CD4-positive, alpha-beta memory T cell (primary cell): ENCODE measurements at regions not wholly inside any gene's neighbourhood (a gene's known extent, or its start where the extent isn't known, plus 50 kb on each side); places are given as distances from the start of the nearest gene placed in this dataset.
A peak's percentile ranks its signal among the peaks of the same experiment; 100 is the strongest.
"Not testable (repeated sequence)": the region's sequence is repeated elsewhere in the genome, so short reads cannot be mapped to it uniquely, and the experiment has no call there.

Experiments used
- CTCF ChIA-PET: fragments of 350-600 bp; sonication (Branson Sonifier 250); formaldehyde crosslinking; loops from one replicate; lab custom pipeline; 2021; ENCODE audit warnings: inconsistent platforms; ENCODE audit not compliant: partially characterized antibody; lab: Charles Lee
- POLR2A ChIA-PET: fragments of 350-600 bp; sonication (Branson Sonifier 250); formaldehyde crosslinking; loops from one replicate; lab custom pipeline; 2021; ENCODE audit not compliant: partially characterized antibody; lab: Charles Lee
- DNase-seq, 5 donors: peaks; one replicate each; pipeline versions ENCODE4 v3.0.0 to v3.0.0-alpha.2; 2020 to 2022; ENCODE audit warnings: mixed read lengths in 1 of 5
- H3K27ac ChIP-seq: one replicate; pipeline ENCODE4 v1.7.0; 2013; ENCODE audit warnings: low read depth, low read length
- H3K27me3 ChIP-seq: 2 replicates; pipeline ENCODE4 v1.7.0; 2013; ENCODE audit warnings: mild to moderate bottlenecking, low read length, moderate library complexity; ENCODE audit not compliant: insufficient read depth
- H3K36me3 ChIP-seq: 2 replicates; pipeline ENCODE4 v1.7.0; 2013; ENCODE audit warnings: mild to moderate bottlenecking, low read length, moderate library complexity; ENCODE audit not compliant: insufficient read depth
- H3K4me1 ChIP-seq: 2 replicates; pipeline ENCODE4 v1.7.0; 2013; ENCODE audit warnings: mild to moderate bottlenecking, low read length, moderate library complexity; ENCODE audit not compliant: insufficient read depth
- H3K4me3 ChIP-seq, 2 donors: one replicate each; pipeline ENCODE4 v1.7.0; 2013; ENCODE audit warnings: low read length in 2 of 2, mild to moderate bottlenecking in 1 of 2
- H3K9me3 ChIP-seq, 2 donors: one replicate each; pipeline ENCODE4 v1.7.0; 2013; ENCODE audit warnings: low read length in 2 of 2, control low read depth in 1 of 2; ENCODE audit not compliant: control insufficient read depth in 1 of 2
- H3K27ac Mint-ChIP-seq, 7 donors: one replicate each; pipeline ENCODE4 v1.8.0; 2020 to 2021; ENCODE audit warnings: mixed read lengths in 7 of 7, mild to moderate bottlenecking in 6 of 7, inconsistent platforms in 3 of 7, moderate library complexity in 3 of 7
- H3K27me3 Mint-ChIP-seq, 2 donors: one replicate each; pipeline ENCODE4 v1.8.0; 2020 to 2021; ENCODE audit warnings: mixed read lengths in 2 of 2
- H3K36me3 Mint-ChIP-seq, 2 donors: one replicate each; pipeline ENCODE4 v1.8.0; 2020 to 2021; ENCODE audit warnings: mixed read lengths in 2 of 2, inconsistent platforms in 1 of 2, mild to moderate bottlenecking in 1 of 2
- H3K4me1 Mint-ChIP-seq, 4 donors: one replicate each; pipeline ENCODE4 v1.8.0; 2020 to 2021; ENCODE audit warnings: mixed read lengths in 4 of 4, mild to moderate bottlenecking in 1 of 4
- H3K4me3 Mint-ChIP-seq, 8 donors: one replicate each; pipeline ENCODE4 v1.8.0; 2020 to 2021; ENCODE audit warnings: mixed read lengths in 8 of 8, mild to moderate bottlenecking in 7 of 8, moderate library complexity in 6 of 8, inconsistent platforms in 3 of 8
- H3K9me3 Mint-ChIP-seq, 8 donors: one replicate each; pipeline ENCODE4 v1.8.0; 2020 to 2021; ENCODE audit warnings: mixed read lengths in 8 of 8, mild to moderate bottlenecking in 5 of 8, inconsistent platforms in 3 of 8, moderate library complexity in 1 of 8
- intact Hi-C: fragments of 100-400 bp; cut with micrococcal nuclease; formaldehyde crosslinking; loops from one replicate; pipeline ENCODE4 v1.15.1; 2023

DNA sequence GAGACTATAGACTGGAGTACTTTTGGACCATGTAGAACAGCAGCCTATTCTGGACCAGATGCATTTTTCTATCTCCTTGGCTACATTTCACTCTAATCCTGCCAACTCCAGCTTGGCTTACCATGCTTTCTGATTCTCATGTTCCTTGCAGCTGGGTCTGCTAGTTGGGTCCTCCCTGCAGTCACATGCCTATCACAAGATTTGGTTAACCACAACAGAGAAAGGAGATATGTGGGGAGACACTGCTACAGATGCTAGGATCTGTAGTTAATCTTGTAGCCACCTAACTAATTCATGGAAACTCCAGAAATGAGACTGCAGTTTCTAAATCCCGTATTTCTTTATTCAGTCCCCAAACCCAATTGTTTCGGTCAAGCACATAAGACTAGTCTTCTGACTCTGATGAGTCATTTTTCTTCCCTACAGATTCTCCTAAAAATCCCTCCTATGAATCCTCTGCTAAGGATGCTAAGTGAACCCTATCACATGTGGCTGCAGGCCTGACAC is 410.6 kb downstream of the DAD1 start:
- H3K27ac Mint-ChIP-seq: peak overlapping the region in 3 of 7 donors; percentile 35 to 66 (median 55)
- Histone ChIP-seq H3K4me1 (peaks cover 8% of the 10 kb centered on the region), H3K4me3 (no peak overlapping the region), H3K27me3 (no peaks in the 10 kb centered on the region), H3K36me3 (no peaks in the 10 kb centered on the region), H3K9me3 (no peaks in the 10 kb centered on the region), H3K27ac (no peak overlapping the region)
- DNase-seq: peak in 2 of 5 donors; percentile 19 to 22
- no peaks in the 10 kb centered on the region for H3K27me3 Mint-ChIP-seq
- CTCF ChIA-PET: interaction anchor here (1.6 kb wide), 1 partner anchor 12 kb away, joined by 3 read pairs; no protein-coding TSS in a partner anchor
- no peaks in the 10 kb centered on the region for H3K9me3 Mint-ChIP-seq
- intact Hi-C loops: no loop called here
- H3K4me3 Mint-ChIP-seq: peak overlapping the region in 2 of 8 donors; percentile 31 to 72
- H3K4me1 Mint-ChIP-seq: peaks cover 0 to 17% (median 11%) of the 10 kb centered on the region in 4 donors
- H3K36me3 Mint-ChIP-seq: no peaks in the 10 kb centered on the region
- POLR2A ChIA-PET: interaction anchor here (0.7 kb wide), 1 partner anchor 342 kb away, joined by 3 read pairs; no protein-coding TSS in a partner anchor

DNA sequence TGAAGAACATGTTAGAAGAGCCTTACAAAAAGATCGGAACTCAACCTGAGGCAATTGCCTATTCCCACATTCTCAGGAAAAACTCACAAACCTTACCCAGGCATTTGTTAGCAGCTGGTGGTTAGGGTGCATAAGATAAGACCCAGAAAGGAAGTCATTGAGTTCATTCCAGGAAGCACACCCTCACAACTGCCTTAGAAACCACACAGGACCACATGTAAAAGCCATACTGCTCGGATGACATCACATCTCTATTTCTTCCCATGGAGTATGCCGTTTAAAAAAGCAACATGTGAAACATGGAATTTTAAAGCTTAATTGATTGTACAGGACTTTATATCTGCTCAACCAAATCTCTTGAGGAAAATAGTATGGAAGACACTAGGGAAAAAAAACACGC is 411.2 kb downstream of the DAD1 start:
- Histone ChIP-seq H3K27ac (no peak overlapping the region), H3K4me3 (no peak overlapping the region), H3K9me3 (no peaks in the 10 kb centered on the region), H3K27me3 (no peaks in the 10 kb centered on the region), H3K36me3 (no peaks in the 10 kb centered on the region), H3K4me1 (peaks cover 8% of the 10 kb centered on the region)
- H3K27me3 Mint-ChIP-seq: no peaks in the 10 kb centered on the region
- H3K27ac Mint-ChIP-seq: peak overlapping the region in 5 of 7 donors; percentile 22 to 82 (median 55)
- no peaks in the 10 kb centered on the region for H3K9me3 Mint-ChIP-seq
- no peaks in the 10 kb centered on the region for H3K36me3 Mint-ChIP-seq
- CTCF ChIA-PET: interaction anchor here (1.6 kb wide), 1 partner anchor 12 kb away, joined by 3 read pairs; no protein-coding TSS in a partner anchor
- peak in 2 of 5 donors; percentile 21 to 25 for DNase-seq
- intact Hi-C loops: no loop called here
- peaks cover 0 to 17% (median 11%) of the 10 kb centered on the region in 4 donors for H3K4me1 Mint-ChIP-seq
- POLR2A ChIA-PET: no interaction called here
- peak overlapping the region in 5 of 8 donors; percentile 31 to 72 (median 64) for H3K4me3 Mint-ChIP-seq

DNA sequence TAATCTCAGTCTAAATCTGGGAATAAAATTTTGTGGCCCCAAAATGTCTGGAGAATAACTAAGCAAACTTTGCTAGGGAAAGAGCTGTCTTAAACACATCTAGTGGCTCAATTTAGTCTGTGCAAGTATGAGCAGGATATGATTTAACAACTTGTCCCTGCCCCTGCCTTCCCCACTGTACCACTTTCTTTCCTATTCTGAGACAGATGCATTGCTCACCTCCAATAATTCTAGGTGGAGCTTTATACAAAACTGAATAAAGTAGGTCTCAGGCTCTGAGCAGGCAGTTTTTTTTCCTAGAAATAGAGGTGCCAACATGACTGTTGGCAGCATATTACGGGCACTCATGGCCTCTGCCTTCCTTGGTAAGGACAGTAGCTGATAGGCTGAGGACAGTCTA is 412.1 kb downstream of the DAD1 start:
- H3K4me3 ChIP-seq: no peak overlapping the region
- ChIA-PET CTCF (interaction anchor here (1.6 kb wide), 1 partner anchor 11 kb away, joined by 3 read pairs; no protein-coding TSS in a partner anchor), POLR2A (no interaction called here)
- Mint-ChIP-seq H3K36me3 (no peaks in the 10 kb centered on the region), H3K27me3 (no peaks in the 10 kb centered on the region), H3K4me3 (no peak overlapping the region), H3K4me1 (peaks cover 0 to 17% (median 11%) of the 10 kb centered on the region in 4 donors), H3K27ac (no peak overlapping the region), H3K9me3 (no peaks in the 10 kb centered on the region)
- no peak overlapping the region for H3K27ac ChIP-seq
- DNase-seq: peak in 1 of 5 donors; percentile 9
- intact Hi-C loops: no loop called here
- peaks cover 8% of the 10 kb centered on the region for H3K4me1 ChIP-seq
- H3K27me3 ChIP-seq: no peaks in the 10 kb centered on the region
- no peaks in the 10 kb centered on the region for H3K36me3 ChIP-seq
- H3K9me3 ChIP-seq: no peaks in the 10 kb centered on the region

DNA sequence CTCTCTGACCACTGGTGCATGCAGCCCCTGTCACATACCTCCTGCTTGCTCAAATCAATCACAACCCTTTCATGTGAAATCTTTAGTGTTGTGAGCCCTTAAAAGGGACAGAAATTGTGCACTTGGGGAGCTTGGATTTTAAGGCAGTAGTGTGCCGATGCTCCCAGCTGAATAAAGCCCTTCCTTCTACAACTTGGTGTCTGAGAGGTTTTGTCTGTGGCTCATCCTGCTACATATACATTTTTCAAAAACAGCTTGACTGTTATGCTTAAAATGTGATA is 413.8 kb downstream of the DAD1 start:
- H3K4me3 ChIP-seq, H3K36me3 ChIP-seq, H3K9me3 ChIP-seq, H3K9me3 Mint-ChIP-seq, H3K4me1 ChIP-seq, H3K27me3 Mint-ChIP-seq, H3K27ac Mint-ChIP-seq, H3K27ac ChIP-seq, H3K27me3 ChIP-seq, H3K36me3 Mint-ChIP-seq, intact Hi-C loops, DNase-seq, H3K4me3 Mint-ChIP-seq, CTCF ChIA-PET, POLR2A ChIA-PET: not testable (repeated sequence)
- peaks cover 0 to 17% (median 11%) of the 10 kb centered on the region in 4 donors for H3K4me1 Mint-ChIP-seq

DNA sequence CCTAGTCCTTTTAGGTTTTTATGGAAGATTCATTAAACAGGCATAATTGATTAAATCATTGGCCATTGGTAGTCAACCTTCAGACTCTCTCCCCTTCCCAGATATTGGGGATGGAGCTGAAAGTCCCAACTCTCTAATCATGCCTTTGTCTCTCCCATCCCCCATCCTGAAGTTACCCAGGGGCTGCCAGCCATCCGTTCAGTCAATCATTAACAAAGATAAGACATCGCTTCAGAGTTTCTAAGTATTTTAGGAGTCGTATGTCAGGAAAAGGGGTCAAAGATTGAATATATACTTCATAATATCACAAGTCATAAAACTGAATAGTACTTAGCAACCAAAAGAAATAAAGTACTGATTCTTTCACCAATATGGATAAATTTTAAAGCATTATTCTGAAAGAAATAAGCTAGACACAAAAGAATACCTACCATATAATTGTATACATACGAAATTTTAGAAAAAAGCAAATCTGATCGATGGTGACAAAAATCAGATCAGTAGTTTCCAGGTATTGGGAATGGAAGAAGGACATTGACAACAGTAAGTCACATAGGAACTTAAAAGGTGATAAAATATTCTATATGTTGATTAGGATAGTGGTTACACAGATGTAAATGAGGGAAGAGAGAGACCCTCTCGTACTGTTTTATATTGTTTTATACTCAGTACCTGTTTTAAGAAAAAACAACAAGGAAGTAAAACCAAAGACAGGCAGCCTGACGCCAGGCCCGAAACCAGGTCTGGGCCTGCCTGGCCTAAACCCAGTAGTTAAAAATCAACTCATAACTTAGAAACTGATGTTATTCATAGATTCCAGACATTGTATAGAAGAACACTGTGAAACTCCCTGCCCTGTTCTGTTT is 414.4 kb downstream of the DAD1 start:
- Histone ChIP-seq H3K4me1 (peaks cover 8% of the 10 kb centered on the region), H3K4me3 (no peak overlapping the region), H3K27ac (no peak overlapping the region), H3K27me3 (no peaks in the 10 kb centered on the region), H3K36me3 (no peaks in the 10 kb centered on the region), H3K9me3 (no peaks in the 10 kb centered on the region)
- intact Hi-C loops: no loop called here
- ChIA-PET POLR2A (no interaction called here), CTCF (no interaction called here)
- no peaks in the 10 kb centered on the region for H3K36me3 Mint-ChIP-seq
- H3K27me3 Mint-ChIP-seq: no peaks in the 10 kb centered on the region
- H3K4me3 Mint-ChIP-seq: no peak overlapping the region
- H3K9me3 Mint-ChIP-seq: no peaks in the 10 kb centered on the region
- no peak for DNase-seq
- H3K4me1 Mint-ChIP-seq: peaks cover 0 to 17% (median 11%) of the 10 kb centered on the region in 4 donors
- no peak overlapping the region for H3K27ac Mint-ChIP-seq

DNA sequence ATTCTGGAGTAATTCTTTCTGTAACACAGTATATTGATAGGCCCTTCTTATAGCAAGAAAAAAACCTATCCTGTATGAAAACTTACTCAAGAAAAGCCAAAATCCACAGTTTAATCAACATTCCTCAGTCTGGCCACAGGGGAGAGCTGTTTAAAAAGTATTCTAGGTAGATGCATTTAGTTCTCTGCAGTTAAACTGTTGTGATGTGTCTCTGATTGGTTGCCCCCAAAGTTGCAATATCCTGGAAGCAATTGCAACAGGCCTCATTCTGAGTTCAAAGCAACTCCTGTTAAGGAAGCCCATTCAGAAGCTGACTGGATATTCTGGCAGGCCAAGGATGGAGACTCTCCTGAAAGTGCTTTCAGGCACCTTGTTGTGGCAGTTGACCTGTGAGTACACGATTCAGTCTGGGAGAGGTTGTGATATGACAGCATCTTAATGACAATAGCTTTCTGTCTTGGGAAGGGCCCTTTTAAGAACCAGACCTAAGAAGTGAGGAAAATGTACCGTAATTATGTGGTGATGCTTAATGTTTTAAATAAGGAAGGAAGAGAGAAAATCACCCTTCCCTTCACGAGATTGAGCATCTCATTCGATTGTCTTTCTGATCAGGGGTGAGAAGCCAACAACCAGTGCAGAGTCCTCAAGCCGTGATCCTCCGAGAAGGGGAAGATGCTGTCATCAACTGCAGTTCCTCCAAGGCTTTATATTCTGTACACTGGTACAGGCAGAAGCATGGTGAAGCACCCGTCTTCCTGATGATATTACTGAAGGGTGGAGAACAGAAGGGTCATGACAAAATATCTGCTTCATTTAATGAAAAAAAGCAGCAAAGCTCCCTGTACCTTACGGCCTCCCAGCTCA is 420.7 kb downstream of the DAD1 start:
- peak overlapping the region; percentile 69 to 81 (median 77) for H3K4me3 Mint-ChIP-seq
- intact Hi-C loops: no loop called here
- no peaks in the 10 kb centered on the region for H3K27me3 ChIP-seq
- DNase-seq: no peak
- no peak overlapping the region for H3K27ac ChIP-seq
- H3K4me1 Mint-ChIP-seq: peaks cover 0 to under 1% (median 0%) of the 10 kb centered on the region in 4 donors
- H3K9me3 ChIP-seq: no peaks in the 10 kb centered on the region
- no peak overlapping the region for H3K4me3 ChIP-seq
- ChIA-PET CTCF (no interaction called here), POLR2A (no interaction called here)
- H3K27me3 Mint-ChIP-seq: no peaks in the 10 kb centered on the region
- no peaks in the 10 kb centered on the region for H3K4me1 ChIP-seq
- no peaks in the 10 kb centered on the region for H3K36me3 Mint-ChIP-seq
- no peaks in the 10 kb centered on the region for H3K9me3 Mint-ChIP-seq
- H3K36me3 ChIP-seq: no peaks in the 10 kb centered on the region
- H3K27ac Mint-ChIP-seq: peak overlapping the region in 5 of 7 donors; percentile 13 to 74 (median 52)

DNA sequence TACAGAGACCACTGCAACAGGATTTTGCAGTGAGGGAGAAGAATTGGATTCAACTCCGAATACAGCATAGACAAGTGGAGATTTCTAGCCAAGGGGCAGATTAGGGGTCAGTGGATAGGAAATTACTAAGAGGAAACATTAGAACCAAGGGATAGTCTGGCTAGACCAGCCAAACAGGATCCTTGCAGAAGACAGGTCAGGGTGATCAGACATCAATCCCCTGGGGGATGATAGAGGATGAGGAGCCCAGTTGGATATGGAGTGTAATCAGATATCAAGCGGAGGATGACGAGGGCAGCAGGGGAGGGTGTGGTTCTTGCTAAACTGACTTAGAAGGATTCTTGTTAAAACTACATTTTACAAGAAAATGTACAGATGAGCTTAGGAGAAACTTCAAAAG is 424.4 kb downstream of the DAD1 start:
- no peaks in the 10 kb centered on the region for H3K36me3 ChIP-seq
- no peak overlapping the region for H3K27ac ChIP-seq
- Mint-ChIP-seq H3K4me1 (peaks cover 0 to 12% (median 3%) of the 10 kb centered on the region in 4 donors), H3K9me3 (no peaks in the 10 kb centered on the region), H3K4me3 (no peak overlapping the region), H3K27me3 (no peaks in the 10 kb centered on the region), H3K27ac (no peak overlapping the region), H3K36me3 (peaks cover 0 to 2% of the 10 kb centered on the region in 2 donors)
- H3K4me3 ChIP-seq: no peak overlapping the region
- no peaks in the 10 kb centered on the region for H3K27me3 ChIP-seq
- ChIA-PET CTCF (interaction anchor here (0.6 to 1.3 kb wide), 2 partner anchors 18 to 57 kb away, joined by 3 read pairs; no protein-coding TSS in a partner anchor), POLR2A (no interaction called here)
- peak in 1 of 5 donors; percentile 13 for DNase-seq
- no peaks in the 10 kb centered on the region for H3K9me3 ChIP-seq
- H3K4me1 ChIP-seq: no peaks in the 10 kb centered on the region
- intact Hi-C loops: loop anchor here (5.0 kb wide), 1 partner anchor 338 kb away; no protein-coding TSS in a partner anchor
